Ishikawa (cell line): ENCODE measurements at regions not wholly inside any gene's neighbourhood (a gene's known extent, or its start where the extent isn't known, plus 50 kb on each side); places are given as distances from the start of the nearest gene placed in this dataset.

Experiments
- CEBPB ChIP-seq: IDR thresholded peaks from 2 replicates; pipeline ENCODE4 v1.6.1; 2012
- CREB1 ChIP-seq: IDR thresholded peaks from 2 replicates; pipeline ENCODE4 v1.6.1; 2012; ENCODE audit warnings: low read depth
- EGR1 ChIP-seq: IDR thresholded peaks from 2 replicates; pipeline ENCODE4 v1.6.1; 2012
- EP300 ChIP-seq: IDR thresholded peaks from 2 replicates; pipeline ENCODE4 v1.6.1; 2012; ENCODE audit warnings: borderline replicate concordance
- FOXM1 ChIP-seq: IDR thresholded peaks from 2 replicates; pipeline ENCODE4 v1.6.1; 2012; ENCODE audit warnings: low read depth, borderline replicate concordance
- MAX ChIP-seq: IDR thresholded peaks from 2 replicates; pipeline ENCODE4 v1.6.1; 2012
- RAD21 ChIP-seq: IDR thresholded peaks from 2 replicates; pipeline ENCODE4 v1.6.1; 2012; ENCODE audit warnings: low read depth
- REST ChIP-seq: IDR thresholded peaks from 2 replicates; pipeline ENCODE4 v1.6.1; 2012; ENCODE audit warnings: low read depth, mild to moderate bottlenecking
- TAF1 ChIP-seq: IDR thresholded peaks from 2 replicates; pipeline ENCODE4 v1.6.1; 2012; ENCODE audit warnings: low read depth, mild to moderate bottlenecking
- TCF12 ChIP-seq: IDR thresholded peaks from 2 replicates; pipeline ENCODE4 v1.6.1; 2012; ENCODE audit warnings: low read depth
- TEAD4 ChIP-seq: IDR thresholded peaks from 2 replicates; pipeline ENCODE4 v1.6.1; 2012
- USF1 ChIP-seq: IDR thresholded peaks from 2 replicates; pipeline ENCODE4 v1.6.1; 2012
- YY1 ChIP-seq: IDR thresholded peaks from 2 replicates; pipeline ENCODE4 v1.6.1; 2012; ENCODE audit warnings: low read depth
- ZBTB7A ChIP-seq: IDR thresholded peaks from 2 replicates; pipeline ENCODE4 v1.6.1; 2012; ENCODE audit warnings: low read depth

- TF ChIP-seq TAF1: no peak
- TF ChIP-seq REST: no peak
- no peak for TF ChIP-seq TEAD4
- TF ChIP-seq CEBPB: no peak
- TF ChIP-seq FOXM1: no peak
- TF ChIP-seq YY1: no peak
- TF ChIP-seq USF1: no peak
- no peak for TF ChIP-seq EP300
- TF ChIP-seq RAD21: no peak
- no peak for TF ChIP-seq ZBTB7A
- TF ChIP-seq MAX: no peak
- no peak for TF ChIP-seq CREB1
- TF ChIP-seq TCF12: no peak
- TF ChIP-seq EGR1: no peak
Observed at GRCh38 chr4:57850141-57850540, 740.0 kb upstream of the IGFBP7 start.
